Astrocyte of the cerebellum (primary cell): ENCODE measurements at regions not wholly inside any gene's neighbourhood (a gene's known extent, or its start where the extent isn't known, plus 50 kb on each side); places are given as distances from the start of the nearest gene placed in this dataset.

Experiments
- DNase-seq: peaks from one replicate; pipeline ENCODE4 v3.0.0-alpha.2; 2011; ENCODE audit warnings: low read depth
- H3K4me3 ChIP-seq: 2 replicates; pipeline ENCODE4 v1.5.1; 2011; ENCODE audit warnings: mild to moderate bottlenecking, low read depth, low read length, moderate library complexity
- in situ Hi-C: cut with HindIII; loops from 2 replicates; pipeline ENCODE4 v1.10.0; 2017; ENCODE audit warnings: low sequenced_read_pairs
- TF ChIP-seq, protein P1 (sequence below): IDR thresholded peaks from 2 replicates; pipeline ENCODE4 v1.5.1; 2012; ENCODE audit warnings: low read length, low read depth, moderate library complexity, mild to moderate bottlenecking; ENCODE audit errors: missing control alignments

DNA sequence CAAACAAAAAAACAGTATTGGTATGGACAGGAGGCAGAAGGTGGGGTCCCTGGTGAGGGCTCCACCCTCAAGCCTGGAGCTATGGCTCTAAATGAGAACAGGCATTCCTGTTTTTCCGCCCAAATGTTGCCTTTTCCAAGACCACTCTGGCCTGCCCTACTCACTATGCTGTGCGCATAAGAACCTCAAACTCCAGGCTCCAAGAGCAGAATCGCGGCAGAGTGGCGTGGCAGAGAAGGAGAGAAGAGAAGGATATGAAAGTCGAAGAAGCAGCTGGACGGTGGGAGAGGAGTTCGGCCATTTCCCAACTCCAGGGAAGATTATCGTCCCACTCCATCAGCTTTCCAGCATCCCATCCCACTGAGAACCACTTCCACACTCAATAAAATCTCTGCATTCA lies 207.8 kb downstream of the FAT4 start:
- no peak overlapping the region for H3K4me3 ChIP-seq
- DNase-seq: no peak
- TF ChIP-seq, protein P1, sequence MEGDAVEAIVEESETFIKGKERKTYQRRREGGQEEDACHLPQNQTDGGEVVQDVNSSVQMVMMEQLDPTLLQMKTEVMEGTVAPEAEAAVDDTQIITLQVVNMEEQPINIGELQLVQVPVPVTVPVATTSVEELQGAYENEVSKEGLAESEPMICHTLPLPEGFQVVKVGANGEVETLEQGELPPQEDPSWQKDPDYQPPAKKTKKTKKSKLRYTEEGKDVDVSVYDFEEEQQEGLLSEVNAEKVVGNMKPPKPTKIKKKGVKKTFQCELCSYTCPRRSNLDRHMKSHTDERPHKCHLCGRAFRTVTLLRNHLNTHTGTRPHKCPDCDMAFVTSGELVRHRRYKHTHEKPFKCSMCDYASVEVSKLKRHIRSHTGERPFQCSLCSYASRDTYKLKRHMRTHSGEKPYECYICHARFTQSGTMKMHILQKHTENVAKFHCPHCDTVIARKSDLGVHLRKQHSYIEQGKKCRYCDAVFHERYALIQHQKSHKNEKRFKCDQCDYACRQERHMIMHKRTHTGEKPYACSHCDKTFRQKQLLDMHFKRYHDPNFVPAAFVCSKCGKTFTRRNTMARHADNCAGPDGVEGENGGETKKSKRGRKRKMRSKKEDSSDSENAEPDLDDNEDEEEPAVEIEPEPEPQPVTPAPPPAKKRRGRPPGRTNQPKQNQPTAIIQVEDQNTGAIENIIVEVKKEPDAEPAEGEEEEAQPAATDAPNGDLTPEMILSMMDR: no peak
- in situ Hi-C loops: no loop called here

DNA sequence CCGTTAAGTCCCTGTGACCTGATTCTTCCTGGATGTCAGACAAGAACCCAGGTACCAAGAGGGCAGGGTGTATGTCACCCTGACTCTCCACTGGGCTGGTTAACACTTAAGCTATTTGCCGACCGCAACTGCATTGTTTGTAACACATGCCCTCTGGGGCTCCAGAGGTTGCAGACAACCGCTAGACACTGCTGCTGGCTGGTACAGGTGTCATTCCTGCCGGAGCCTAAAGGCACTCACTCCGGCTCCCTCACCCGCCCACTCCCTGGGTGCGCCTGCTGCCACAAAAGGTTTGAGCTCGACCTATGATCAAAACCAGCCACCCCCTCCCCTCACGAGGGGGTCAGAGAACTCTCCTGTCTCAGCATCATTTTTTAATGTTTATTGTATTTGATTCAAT lies 208.2 kb downstream of the FAT4 start:
- in situ Hi-C loops: no loop called here
- no peak overlapping the region for H3K4me3 ChIP-seq
- DNase-seq: no peak
- TF ChIP-seq, protein P1: no peak

DNA sequence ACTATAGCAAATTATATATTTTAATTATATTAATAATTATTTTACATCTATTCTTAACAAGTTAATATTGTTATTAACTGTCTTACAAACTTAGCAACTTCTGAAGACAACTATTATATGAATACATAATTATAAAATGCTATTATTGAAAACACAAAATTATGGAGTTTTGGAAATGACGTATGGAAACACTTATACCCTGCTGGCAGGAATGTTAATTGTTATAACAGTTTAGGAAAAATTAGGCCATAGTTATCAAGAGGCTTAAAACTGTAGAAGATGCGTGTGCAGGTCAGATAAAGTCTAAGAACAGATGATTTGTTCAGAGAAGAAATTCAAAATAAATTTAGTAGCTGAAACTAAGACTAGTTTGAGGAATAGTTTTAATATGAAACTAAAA lies 211.7 kb downstream of the FAT4 start:
- no peak overlapping the region for H3K4me3 ChIP-seq
- DNase-seq: no peak
- in situ Hi-C loops: no loop called here
- TF ChIP-seq, protein P1: no peak

DNA sequence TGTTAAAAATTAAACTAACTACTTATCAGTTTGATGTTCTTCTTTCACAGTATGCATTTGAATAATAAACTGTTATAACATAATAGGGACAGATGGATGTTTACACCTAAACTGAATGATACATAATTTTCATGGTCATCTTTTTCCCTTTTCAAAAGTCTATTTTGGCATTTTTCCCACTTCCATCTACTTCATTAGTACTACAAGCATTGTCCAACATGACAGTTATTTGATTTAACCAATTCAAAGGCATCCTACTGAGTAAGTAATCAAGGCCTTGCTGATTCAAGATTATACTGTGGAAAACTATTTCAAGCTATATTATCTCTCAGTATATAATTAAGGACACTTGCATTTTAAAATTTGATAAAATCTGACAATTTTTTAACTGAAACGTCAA lies 212.9 kb downstream of the FAT4 start:
- TF ChIP-seq, protein P1: no peak
- H3K4me3 ChIP-seq: no peak overlapping the region
- DNase-seq: no peak
- in situ Hi-C loops: no loop called here

DNA sequence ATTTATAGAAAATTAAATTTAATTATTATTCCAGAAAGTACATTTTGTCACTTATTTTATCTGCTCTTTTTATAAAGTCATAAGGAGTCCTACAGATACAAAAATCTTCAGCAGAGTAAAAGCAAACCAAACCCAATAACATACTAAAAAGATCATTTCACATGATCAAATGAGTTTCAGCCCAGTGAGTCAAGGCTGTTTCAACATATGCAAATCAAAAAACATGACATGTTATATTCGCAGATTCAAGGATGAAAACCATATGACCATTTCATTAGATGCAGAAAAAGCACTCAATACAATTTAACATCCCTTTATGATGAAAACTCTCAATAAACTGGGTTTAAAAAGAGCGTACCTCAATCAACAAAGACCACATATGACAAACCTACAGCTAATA lies 214.3 kb downstream of the FAT4 start:
- TF ChIP-seq, protein P1: no peak
- in situ Hi-C loops: no loop called here
- no peak overlapping the region for H3K4me3 ChIP-seq
- DNase-seq: no peak

DNA sequence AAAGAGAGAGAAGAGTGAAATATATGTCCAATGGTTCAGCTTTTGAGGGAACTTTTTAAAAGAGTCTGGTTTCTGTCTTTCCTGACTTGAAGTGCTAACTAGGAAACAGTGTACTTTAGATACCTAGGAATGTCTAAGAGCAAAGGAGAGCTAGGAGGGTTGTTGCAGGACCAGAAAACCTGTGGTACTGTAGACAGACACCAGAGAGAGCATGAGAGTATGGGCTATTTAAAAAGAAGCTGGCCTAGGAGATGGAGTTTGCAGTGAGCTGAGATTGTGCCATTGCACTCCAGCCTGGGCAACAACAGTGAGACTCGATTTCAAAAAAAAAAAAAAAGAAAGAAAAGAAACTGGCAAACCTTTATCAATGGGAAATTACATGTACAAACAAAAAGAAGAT lies 223.9 kb downstream of the FAT4 start:
- in situ Hi-C loops: no loop called here
- no peak overlapping the region for H3K4me3 ChIP-seq
- DNase-seq: no peak
- TF ChIP-seq, protein P1: no peak

DNA sequence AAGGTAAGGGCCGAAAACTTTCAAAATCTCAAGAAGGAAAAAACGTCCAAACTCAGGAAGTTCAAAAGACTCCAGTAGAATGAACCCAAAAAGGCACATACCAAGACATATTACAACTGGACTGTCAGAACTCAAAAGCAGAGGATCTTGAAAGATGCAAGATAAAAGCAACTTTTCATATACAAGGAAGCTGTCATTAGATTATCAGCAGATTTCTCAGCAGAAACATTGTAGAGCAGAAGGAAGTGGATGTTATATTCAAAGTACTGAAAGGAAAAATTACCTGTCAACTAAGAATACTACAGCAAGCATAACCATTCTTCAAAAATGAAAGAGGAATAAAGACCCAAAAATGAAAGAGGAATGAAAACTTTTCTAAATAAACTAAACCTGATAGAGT lies 224.9 kb downstream of the FAT4 start:
- DNase-seq: no peak
- in situ Hi-C loops: no loop called here
- TF ChIP-seq, protein P1: no peak
- no peak overlapping the region for H3K4me3 ChIP-seq
